SJSA1 (cell line): ENCODE measurements at regions not wholly inside any gene's neighbourhood (a gene's known extent, or its start where the extent isn't known, plus 50 kb on each side); places are given as distances from the start of the nearest gene placed in this dataset.
"Not testable (repeated sequence)": the region's sequence is repeated elsewhere in the genome, so short reads cannot be mapped to it uniquely, and the experiment has no call there.

Experiments
- DNase-seq, 2 experiments: peaks; one replicate each; pipeline ENCODE4 v3.0.0-alpha.2; 2015 to 2020; ENCODE audit warnings: low spot score in 2 of 2, low read depth in 1 of 2
- H3K27ac ChIP-seq: fragments of 250-450 bp; sonication (Bioruptor Pico); 2 replicates; pipeline ENCODE4 v1.5.1; 2020; ENCODE audit warnings: mild to moderate bottlenecking, moderate library complexity
- H3K27me3 ChIP-seq: fragments of 250-450 bp; sonication (Bioruptor Pico); replicated peaks from 2 replicates; pipeline ENCODE4 v1.5.1; 2020; ENCODE audit warnings: mild to moderate bottlenecking, moderate library complexity
- H3K36me3 ChIP-seq: fragments of 250-450 bp; sonication (Bioruptor Pico); 2 replicates; pipeline ENCODE4 v1.5.1; 2020; ENCODE audit warnings: mild to moderate bottlenecking
- H3K4me1 ChIP-seq: fragments of 250-450 bp; sonication (Bioruptor Pico); replicated peaks from 2 replicates; pipeline ENCODE4 v1.6.1; 2021; ENCODE audit warnings: mild to moderate bottlenecking
- H3K4me3 ChIP-seq: fragments of 250-450 bp; sonication (Bioruptor Pico); 2 replicates; pipeline ENCODE4 v1.5.1; 2020; ENCODE audit warnings: mild to moderate bottlenecking
- H3K9me3 ChIP-seq: fragments of 250-450 bp; sonication (Bioruptor Pico); replicated peaks from 2 replicates; pipeline ENCODE4 v1.5.1; 2020; ENCODE audit warnings: mild to moderate bottlenecking

DNA sequence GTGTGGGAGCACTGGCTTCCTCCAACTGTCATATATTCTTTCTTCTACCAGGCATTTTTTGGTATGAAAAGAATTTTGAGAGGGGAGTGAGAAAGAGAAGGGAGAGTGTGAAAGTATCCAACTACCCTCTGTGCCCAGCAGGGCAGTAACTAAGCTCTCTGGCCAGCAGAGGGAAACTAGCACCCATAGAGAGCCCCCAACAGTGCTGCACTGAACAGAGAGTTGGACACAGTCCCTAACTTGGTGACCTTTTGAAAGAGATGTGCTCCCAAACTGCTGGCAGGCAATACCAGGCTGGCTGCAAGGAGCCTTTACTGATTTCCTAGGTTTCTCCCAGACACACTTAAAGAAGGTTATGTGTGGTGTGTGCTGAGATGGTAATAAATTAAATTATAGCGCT is 118.8 kb upstream of the PBX1 start:
- Histone ChIP-seq H3K36me3 (no peaks in the 10 kb centered on the region), H3K4me1 (no peaks in the 10 kb centered on the region), H3K27me3 (no peaks in the 10 kb centered on the region), H3K9me3 (no peaks in the 10 kb centered on the region), H3K27ac (no peak overlapping the region), H3K4me3 (no peak overlapping the region)
- peak in 1 of 2 experiments; percentile 39 for DNase-seq

- Histone ChIP-seq H3K4me3 (no peak overlapping the region), H3K27ac (no peak overlapping the region), H3K36me3 (no peaks in the 10 kb centered on the region), H3K27me3 (no peaks in the 10 kb centered on the region), H3K9me3 (no peaks in the 10 kb centered on the region), H3K4me1 (no peaks in the 10 kb centered on the region)
- no peak for DNase-seq
Observed at GRCh38 chr1:164443166-164443565, 115.8 kb upstream of the PBX1 start.

GRCh38 chr1:164443836-164444235 is 115.1 kb upstream of the PBX1 start:
- Histone ChIP-seq H3K36me3 (no peaks in the 10 kb centered on the region), H3K27me3 (no peaks in the 10 kb centered on the region), H3K4me3 (no peak overlapping the region), H3K27ac (no peak overlapping the region), H3K4me1 (no peaks in the 10 kb centered on the region), H3K9me3 (no peaks in the 10 kb centered on the region)
- DNase-seq, result no peak

GRCh38 chr1:164446020-164446419 is 113.0 kb upstream of the PBX1 start:
- Histone ChIP-seq H3K4me3 (no peak overlapping the region), H3K27me3 (no peaks in the 10 kb centered on the region), H3K9me3 (no peaks in the 10 kb centered on the region; the same call in 1 of the 2 replicates), H3K27ac (no peak overlapping the region), H3K36me3 (no peaks in the 10 kb centered on the region), H3K4me1 (no peaks in the 10 kb centered on the region)
- DNase-seq, result no peak

- Histone ChIP-seq H3K9me3 (no peaks in the 10 kb centered on the region; the same call in 1 of the 2 replicates), H3K4me3 (no peak overlapping the region), H3K4me1 (no peaks in the 10 kb centered on the region), H3K36me3 (no peaks in the 10 kb centered on the region), H3K27ac (no peak overlapping the region), H3K27me3 (no peaks in the 10 kb centered on the region)
- DNase-seq, result no peak
Observed at GRCh38 chr1:164452549-164452948, 106.4 kb upstream of the PBX1 start.

DNA sequence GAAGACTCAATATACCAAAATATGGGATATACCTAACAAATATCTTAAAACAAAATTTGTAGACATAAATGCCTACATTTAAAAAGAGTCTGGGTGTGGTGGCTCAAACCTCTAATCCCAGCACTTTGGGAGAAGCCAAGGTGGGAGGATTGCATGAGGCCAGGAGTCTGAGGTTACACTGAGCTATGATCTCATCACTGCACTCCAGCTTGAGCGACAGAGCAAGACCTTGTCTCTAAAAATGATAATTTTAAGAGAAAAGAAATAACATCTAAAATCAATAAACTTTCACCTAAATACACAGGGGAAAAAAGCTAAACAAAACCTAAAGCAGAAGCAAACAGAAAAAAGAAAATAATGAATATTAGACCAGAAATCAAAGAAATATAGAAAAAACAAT is 102.7 kb upstream of the PBX1 start:
- no peaks in the 10 kb centered on the region for H3K4me1 ChIP-seq
- H3K36me3 ChIP-seq, result no peaks in the 10 kb centered on the region
- DNase-seq, result no peak
- H3K9me3 ChIP-seq, result no peaks in the 10 kb centered on the region; the same call in 1 of the 2 replicates
- no peaks in the 10 kb centered on the region for H3K27me3 ChIP-seq
- H3K27ac ChIP-seq, result no peak overlapping the region
- H3K4me3 ChIP-seq, result no peak overlapping the region

- H3K36me3 ChIP-seq, H3K27ac ChIP-seq, H3K27me3 ChIP-seq, H3K4me1 ChIP-seq, H3K9me3 ChIP-seq, DNase-seq, H3K4me3 ChIP-seq: not testable (repeated sequence)
Observed at GRCh38 chr1:164459176-164459575, 99.8 kb upstream of the PBX1 start.

- DNase-seq, result no peak
- Histone ChIP-seq H3K9me3 (no peaks in the 10 kb centered on the region), H3K36me3 (no peaks in the 10 kb centered on the region), H3K27ac (no peak overlapping the region), H3K27me3 (no peaks in the 10 kb centered on the region), H3K4me3 (no peak overlapping the region), H3K4me1 (no peaks in the 10 kb centered on the region)
Observed at GRCh38 chr1:164466001-164466421, 93.0 kb upstream of the PBX1 start.

GRCh38 chr1:164466429-164466828 is 92.6 kb upstream of the PBX1 start:
- H3K27me3 ChIP-seq, result no peaks in the 10 kb centered on the region
- no peaks in the 10 kb centered on the region for H3K4me1 ChIP-seq
- DNase-seq, result no peak
- no peak overlapping the region for H3K4me3 ChIP-seq
- no peaks in the 10 kb centered on the region for H3K36me3 ChIP-seq
- no peaks in the 10 kb centered on the region for H3K9me3 ChIP-seq
- H3K27ac ChIP-seq, result no peak overlapping the region

GRCh38 chr1:164470996-164471395 is 88.0 kb upstream of the PBX1 start:
- H3K4me3 ChIP-seq, result no peak overlapping the region
- no peaks in the 10 kb centered on the region for H3K4me1 ChIP-seq
- H3K27me3 ChIP-seq, result no peaks in the 10 kb centered on the region
- no peak overlapping the region for H3K27ac ChIP-seq
- DNase-seq, result no peak
- no peaks in the 10 kb centered on the region for H3K9me3 ChIP-seq
- H3K36me3 ChIP-seq, result no peaks in the 10 kb centered on the region

DNA sequence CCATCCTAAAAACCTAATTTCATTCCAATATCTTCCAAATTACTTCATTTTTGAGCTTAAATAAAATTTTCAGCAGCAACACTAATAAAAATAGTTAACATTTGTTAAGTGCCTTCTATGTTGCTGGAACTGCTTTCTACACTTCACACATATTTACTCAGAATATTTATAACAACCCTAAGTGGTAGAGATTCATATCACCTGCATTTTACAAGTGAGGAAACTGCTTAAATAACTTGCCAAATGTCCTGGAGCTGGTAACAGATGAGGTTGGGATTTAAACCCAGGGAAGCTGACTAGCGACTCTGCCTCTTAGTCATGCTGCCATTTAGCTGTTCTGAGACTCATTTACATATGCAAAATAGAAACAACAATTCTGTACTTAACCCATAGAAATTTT is 86.1 kb upstream of the PBX1 start:
- no peaks in the 10 kb centered on the region for H3K9me3 ChIP-seq
- no peak overlapping the region for H3K4me3 ChIP-seq
- H3K4me1 ChIP-seq, result no peaks in the 10 kb centered on the region
- no peaks in the 10 kb centered on the region for H3K27me3 ChIP-seq
- no peak for DNase-seq
- no peak overlapping the region for H3K27ac ChIP-seq
- no peaks in the 10 kb centered on the region for H3K36me3 ChIP-seq

GRCh38 chr1:164473544-164473943 is 85.4 kb upstream of the PBX1 start:
- H3K4me1 ChIP-seq, result no peaks in the 10 kb centered on the region
- no peak overlapping the region for H3K4me3 ChIP-seq
- H3K9me3 ChIP-seq, result no peaks in the 10 kb centered on the region
- no peaks in the 10 kb centered on the region for H3K36me3 ChIP-seq
- no peaks in the 10 kb centered on the region for H3K27me3 ChIP-seq
- DNase-seq, result no peak
- H3K27ac ChIP-seq, result no peak overlapping the region

- no peaks in the 10 kb centered on the region for H3K9me3 ChIP-seq
- H3K27me3 ChIP-seq, result no peaks in the 10 kb centered on the region
- DNase-seq, result no peak
- H3K4me3 ChIP-seq, result no peak overlapping the region
- H3K36me3 ChIP-seq, result no peaks in the 10 kb centered on the region
- H3K4me1 ChIP-seq, result no peaks in the 10 kb centered on the region
- no peak overlapping the region for H3K27ac ChIP-seq
Observed at GRCh38 chr1:164475834-164476233, 83.2 kb upstream of the PBX1 start.

GRCh38 chr1:164477343-164477742 is 81.6 kb upstream of the PBX1 start:
- DNase-seq, result no peak
- Histone ChIP-seq H3K27me3 (no peaks in the 10 kb centered on the region), H3K4me1 (no peaks in the 10 kb centered on the region), H3K4me3 (no peak overlapping the region), H3K27ac (no peak overlapping the region), H3K9me3 (no peaks in the 10 kb centered on the region), H3K36me3 (no peaks in the 10 kb centered on the region)

DNA sequence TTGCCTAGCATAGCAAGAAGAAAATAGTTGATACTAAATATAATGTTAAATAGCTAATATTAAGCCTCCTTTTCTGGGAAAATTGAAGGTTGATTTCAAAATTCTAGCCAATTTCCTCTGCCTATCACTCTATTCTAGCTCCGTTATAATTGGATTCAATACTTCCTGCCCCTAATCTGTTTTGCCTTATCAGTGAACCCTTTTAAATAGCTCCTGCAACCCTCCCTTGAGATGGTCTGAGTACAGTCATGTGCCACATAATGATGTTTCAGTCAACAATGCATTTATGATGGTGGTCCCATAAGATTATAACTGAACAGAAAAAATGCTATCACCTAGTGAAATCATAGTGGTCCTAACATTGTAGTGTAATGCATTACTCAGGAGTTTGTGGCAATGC is 79.7 kb upstream of the PBX1 start:
- H3K4me1 ChIP-seq, result no peaks in the 10 kb centered on the region
- no peak for DNase-seq
- H3K9me3 ChIP-seq, result no peaks in the 10 kb centered on the region
- no peaks in the 10 kb centered on the region for H3K27me3 ChIP-seq
- no peak overlapping the region for H3K27ac ChIP-seq
- H3K36me3 ChIP-seq, result no peaks in the 10 kb centered on the region
- H3K4me3 ChIP-seq, result no peak overlapping the region
